HG02759 (cell line): ENCODE measurements at regions not wholly inside any gene's neighbourhood (a gene's known extent, or its start where the extent isn't known, plus 50 kb on each side); places are given as distances from the start of the nearest gene placed in this dataset.
A peak's percentile ranks its signal among the peaks of the same experiment; 100 is the strongest.

Source experiments
- ATAC-seq: cut with Tn5 transposase; IDR thresholded peaks from one replicate; pipeline ENCODE4 v1.9.1; 2021; ENCODE audit warnings: mild to moderate bottlenecking, moderate library complexity; ENCODE audit not compliant: unreplicated experiment

DNA sequence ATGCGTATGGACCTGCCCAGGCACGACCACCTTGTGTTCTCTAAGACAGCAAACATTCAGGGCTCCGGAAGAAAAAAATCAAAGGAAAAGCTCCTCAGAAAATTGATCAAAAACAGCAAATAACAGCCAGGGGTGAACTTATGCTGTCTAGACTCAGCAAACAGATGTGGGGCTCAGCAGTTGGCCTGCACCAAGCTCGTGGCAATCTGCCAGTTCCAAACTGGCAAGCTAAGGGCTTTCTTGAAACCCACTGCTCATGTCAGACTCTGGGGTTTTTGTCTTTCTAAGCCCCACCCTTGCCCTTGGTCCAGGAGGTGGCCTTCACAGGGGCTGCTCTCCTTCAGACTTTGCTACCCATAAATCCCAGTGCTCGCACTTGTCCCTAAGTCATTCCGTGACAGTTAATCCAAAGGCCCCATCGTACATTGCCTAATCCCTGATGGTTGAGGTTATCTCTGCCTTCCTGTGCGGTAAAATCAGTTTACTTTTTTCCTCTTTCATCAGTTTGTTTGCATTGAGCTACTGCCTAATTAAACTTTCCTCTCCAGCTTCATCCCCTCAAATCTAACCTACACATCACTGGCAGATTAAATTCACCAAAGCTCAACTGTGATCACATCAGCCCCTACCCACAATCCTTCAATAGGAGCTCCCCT is 408.0 kb downstream of the LRATD1 start:
- no peak for ATAC-seq

DNA sequence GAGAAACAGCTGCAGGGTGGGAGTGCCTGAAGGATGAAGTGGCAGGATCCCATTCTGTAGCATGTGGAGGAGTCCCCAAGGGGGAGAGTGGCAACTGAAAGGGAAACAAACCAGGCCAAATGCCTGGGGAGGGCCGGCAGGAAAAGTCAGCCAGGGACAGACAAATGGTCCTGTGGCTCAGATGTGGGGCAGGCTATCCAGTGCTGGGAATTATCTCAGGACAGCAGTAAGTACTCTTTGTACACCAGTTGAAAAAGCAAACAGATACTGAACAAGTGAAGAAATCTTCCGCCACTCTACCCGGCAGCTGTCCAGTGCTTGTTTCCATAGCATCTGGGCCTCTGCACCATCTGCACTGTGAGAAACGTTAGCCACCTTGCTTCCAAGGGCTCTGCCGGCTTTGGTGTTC is 408.9 kb downstream of the LRATD1 start:
- ATAC-seq, result no peak

DNA sequence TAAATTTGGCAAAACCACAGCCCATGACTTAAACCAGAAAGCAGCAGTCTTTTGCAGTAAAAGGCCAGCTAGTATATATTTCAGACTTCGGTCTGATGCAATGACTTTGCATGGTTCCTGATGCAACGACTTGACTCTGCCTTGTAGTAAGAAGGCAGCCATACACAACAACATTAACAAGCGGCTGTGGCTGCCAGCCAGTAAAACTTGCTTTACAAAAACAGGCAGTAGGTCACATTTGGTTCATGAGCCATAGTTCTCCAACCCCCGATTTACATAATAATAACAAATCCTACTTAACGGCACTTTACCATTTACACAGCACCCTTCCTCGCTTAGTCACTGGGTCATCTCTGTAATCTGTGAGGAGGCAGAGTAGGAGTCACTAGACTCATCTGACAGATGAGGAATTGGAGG is 410.3 kb downstream of the LRATD1 start:
- ATAC-seq, result no peak

DNA sequence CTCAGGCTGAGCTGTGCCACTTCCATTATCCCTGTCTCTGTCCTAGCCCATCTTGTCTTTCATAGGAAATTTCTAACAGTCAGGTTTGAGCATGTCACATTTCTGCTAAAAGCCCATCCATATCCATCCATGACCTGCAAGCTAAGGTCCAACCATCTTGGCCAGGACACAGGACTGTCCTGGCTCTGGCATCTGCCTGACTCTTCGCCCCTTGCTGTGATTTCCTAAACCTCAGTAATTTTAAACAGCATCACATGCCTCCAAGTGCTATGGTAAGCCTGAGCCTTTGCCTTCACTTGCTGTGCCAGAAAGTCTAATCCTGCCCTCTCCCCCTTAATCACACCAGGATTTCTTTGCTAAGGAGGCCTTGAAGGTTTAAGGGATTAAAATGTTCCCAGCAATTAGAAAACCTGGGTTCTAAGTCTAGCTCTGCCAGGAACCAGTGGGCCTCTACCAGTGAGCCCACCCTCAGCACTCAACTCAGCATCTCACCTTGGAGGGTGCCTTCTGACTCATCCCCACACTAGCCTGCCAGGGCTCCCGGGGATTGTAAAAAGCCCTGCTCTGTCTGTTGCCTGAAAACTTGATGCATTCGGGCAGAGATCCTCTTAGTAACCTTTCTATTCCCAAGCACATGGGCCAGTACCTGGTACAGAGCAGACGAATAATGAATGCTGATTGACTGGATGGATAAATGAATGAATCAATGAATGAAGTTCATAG is 411.0 kb downstream of the LRATD1 start:
- no peak for ATAC-seq

DNA sequence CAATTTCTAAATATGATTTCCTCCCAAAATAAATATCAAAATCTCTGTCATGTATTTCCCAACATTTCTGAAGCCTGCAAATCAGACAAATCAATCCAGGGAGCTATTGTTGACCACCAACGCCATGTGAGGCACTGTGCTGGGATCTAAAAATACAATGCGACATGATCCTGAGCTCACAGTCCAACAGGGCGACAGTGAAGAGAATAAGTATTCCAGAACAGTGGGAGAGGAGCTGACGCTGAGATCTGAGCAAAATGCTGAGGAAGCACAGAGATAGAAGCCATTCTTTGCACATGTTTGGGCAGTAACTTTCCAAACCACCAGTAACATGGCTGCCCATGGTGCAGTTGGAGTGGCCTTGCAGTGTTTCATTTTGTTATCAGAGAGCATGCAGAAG is 412.5 kb downstream of the LRATD1 start:
- no peak for ATAC-seq

DNA sequence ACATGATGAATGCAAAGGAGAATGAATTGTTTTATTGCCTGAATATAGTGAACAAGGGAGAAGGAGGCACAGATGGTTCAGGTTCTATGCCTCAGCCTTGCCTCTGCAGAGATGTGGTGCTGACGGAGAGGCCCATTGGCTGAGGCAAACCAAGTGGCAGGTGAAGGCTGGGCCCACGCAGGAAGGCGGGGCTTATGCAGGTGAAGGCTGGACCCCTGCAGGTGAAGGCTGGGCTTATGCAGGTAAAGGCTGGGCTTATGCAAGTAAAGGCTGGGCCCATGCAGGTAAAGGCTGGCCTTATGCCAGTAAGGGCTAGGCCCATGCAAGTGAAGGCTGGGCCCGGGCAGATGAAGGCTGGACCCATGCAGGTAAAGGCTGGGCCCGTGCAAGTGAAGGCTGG is 414.7 kb downstream of the LRATD1 start:
- ATAC-seq, result no peak

DNA sequence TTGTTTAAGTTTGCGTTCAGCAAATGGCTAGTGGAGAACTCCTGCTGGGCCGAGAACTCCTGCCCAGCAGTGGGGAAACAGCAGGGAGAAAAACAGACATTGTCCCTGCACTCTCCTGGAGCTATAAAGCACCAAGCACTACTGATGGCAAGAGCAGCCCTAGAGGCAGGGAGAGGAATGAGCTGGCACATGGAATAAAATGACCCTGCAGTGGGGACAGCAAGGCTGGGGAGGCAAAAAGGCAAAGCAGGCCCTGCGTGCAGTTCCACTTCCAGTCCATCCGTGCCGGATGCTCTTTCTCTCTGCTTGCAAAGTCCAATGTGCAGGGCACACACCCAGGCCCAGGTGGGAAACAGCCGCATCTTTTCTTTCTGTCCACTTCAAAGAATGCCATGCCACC is 415.5 kb downstream of the LRATD1 start:
- ATAC-seq, result no peak

DNA sequence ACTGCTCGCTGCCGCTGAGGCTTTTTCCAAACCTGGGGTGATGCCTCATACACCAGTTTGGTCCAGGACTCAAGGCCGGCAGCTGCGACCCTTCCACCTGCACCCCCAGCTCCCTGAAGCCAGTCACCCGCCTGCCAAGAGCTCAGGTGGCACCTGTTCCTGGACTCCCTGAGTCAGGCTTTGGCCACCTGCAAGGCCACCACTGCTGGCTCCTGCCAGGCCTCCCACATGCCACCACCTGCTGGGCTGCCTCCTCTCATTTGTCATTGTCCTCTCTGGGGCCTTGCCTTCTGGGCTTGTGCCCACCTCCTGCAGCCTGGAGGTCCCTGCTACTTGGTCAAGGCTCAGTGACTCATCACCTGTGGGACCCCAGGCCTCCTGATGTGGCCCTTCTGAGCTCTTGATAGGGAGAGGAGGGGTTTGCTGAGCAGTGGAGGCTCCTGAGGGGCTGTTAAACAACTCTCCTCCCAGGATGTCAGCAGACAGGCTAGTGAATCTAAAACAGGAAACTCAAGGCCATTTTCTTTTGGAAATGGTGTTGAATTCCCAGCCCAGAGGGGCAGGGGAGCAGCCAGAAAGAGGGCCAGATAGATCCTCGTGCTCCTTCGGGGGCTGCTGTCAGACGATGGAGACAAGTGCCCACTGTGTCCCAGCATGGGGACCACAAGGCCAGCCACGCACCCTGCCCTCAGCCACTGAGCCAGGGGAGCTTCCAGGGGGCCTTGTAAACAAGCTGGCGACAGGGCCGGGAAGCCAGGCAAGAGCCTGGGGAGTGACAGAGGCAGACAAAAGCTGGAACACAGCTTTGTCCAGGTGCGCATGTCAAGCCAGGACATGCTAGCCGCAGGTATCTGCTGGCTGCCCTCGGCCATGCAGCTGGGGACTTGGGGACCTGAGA is 416.8 kb downstream of the LRATD1 start:
- ATAC-seq, result no peak

DNA sequence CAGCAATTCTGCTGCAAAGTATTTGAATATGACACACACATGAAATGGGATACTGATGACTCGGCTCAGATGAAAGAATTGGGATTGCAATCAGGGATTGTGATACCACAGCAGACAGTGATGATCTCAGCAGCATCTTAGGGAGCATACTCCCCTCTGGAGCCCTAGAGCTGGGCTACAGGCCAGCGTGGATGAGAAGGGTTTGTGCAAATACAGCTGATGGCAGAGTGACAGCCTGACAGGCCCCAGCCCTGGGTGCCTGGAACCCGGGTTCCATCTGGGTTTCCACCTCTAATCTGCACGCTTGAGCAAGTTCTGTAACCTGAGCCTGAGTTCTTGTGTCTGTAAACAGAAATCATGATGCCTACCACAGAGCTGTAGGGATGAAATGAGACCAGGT is 418.0 kb downstream of the LRATD1 start:
- no peak for ATAC-seq

DNA sequence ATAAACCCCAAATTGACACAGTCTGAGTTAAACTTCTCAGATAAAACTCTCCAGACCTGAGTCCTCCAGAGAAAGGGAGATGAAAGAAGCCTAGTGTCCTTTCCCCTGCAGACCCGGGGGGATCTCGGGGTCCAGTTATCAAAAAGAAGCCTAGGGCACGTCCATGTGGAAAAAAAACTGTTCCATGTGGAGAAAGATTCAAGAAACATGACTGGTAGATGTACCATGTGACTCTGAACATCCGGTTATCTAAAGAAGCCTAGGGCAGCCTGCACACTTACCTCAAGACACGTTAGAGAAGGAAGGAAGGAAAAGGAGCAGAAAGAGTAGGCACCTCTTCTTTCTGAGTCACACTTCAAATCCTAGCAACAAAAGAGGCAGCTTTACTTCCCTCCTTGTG is 421.0 kb downstream of the LRATD1 start:
- ATAC-seq, result no peak

DNA sequence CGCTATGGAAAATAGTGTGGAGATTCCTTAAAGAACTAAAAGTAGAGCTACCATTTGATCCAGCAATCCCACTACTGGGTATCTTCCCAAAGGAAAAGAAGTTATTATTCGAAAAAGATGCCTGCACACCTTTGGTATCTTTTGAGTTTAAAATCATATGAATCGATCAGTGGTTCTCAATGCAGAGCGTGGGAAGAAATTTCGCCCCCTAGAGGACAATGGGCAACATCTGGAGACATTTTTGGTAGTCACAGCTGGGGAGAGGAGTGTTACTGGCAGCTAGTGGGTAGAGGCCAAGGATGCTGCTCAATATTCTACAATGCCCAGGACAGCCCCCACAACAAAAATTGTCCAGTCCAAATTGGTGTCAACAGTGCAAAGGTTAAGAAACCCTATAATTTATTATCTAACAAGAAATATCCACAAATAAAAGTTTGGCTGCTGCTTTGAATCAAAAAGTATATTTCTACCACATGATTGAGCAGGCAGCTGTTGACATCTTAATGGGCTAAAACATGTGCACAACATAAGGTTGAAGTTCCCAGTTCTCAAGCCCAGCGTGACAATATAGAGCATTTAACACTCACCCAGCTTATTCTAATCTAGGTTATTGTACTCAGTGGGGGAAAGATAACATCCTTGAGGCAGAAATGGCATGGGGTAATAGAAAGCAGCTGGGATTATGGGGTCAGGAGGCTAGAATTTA is 425.7 kb downstream of the LRATD1 start:
- peak; percentile 70 for ATAC-seq

DNA sequence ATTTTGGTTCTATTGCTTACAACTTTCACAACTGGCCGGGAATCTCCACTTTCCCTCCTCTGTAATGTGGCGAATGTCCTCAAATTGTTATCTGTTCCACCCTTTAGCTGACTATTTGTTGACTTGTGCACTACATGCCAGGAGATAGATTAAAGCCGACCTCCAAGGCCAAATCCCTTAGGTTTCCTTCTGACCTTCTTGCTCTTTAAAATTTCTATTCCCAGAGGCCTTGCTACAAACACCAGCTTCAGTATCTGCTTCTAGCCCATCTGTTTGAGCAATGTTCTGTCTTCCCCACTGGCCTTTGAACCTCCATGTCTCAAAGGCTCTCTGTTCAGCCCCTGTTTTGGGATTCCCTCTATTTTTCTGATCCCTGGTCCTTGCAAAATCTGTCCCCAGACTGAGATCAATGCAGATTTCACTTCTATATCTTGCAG is 426.2 kb downstream of the LRATD1 start:
- ATAC-seq, result no peak

DNA sequence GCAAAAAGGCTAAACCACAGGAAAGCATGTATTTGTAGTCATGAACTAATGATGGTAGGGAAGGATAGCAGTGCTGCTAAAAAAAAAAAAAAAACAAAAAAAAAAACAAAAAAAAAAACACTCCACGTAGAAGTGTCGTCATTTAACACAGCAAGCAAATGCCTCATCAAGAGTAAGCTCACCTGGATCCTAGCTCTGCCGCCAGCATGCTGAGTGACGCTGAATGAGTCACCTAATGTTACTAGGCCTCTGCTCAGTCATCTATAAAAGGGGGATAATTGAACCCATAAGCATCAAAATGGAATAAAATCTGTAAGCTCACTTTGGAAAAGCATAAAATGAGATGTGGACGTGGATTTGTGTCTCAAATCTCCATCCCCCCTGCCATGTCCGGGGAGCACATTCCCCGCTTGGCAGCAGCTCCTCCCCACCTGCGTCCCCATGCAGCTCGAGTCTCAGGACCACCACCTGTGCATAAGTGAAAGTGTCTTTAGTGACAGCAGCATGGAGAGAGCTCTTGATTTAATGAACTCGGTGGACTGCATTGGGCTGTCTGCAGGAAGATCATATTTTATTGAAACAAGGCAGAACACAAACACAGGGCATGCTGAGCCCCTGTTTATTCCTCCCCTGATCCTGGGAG is 427.5 kb downstream of the LRATD1 start:
- ATAC-seq, result no peak

DNA sequence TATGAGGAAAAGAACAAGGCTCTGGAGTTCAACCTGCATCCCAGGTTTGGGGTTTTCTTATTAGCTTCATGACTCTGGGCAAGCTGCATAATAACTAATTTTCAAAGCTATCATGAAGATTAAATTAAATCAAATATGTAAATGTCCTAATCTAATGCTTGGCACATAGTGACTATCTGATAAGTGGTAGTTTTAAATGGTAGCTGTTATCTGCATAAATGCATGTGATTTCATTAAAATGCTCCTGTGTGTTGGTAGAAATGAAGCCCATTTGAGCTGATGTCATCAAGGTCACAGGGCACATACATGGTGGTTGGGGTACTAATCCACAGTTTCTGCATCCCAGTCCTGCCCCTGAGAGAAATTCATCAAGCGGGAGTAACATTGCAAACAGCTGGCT is 428.8 kb downstream of the LRATD1 start:
- no peak for ATAC-seq

DNA sequence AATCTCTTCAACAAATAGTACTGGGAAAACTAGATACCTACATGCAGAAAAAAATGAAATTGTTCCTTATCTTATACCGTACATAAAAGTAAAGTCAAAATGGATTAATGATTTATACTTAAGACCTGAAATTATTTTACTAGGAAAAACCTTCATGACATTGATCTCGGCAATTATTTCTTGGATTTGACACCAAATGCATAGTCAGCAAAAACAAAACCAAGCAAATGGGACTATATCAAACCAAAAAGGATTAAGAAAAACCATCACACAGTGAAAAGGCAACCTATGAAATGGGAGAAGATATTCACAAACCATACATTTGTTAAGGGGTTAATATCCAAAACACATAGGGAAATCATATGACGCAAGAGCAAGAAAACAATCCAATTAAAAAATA is 433.6 kb downstream of the LRATD1 start:
- ATAC-seq, result no peak

DNA sequence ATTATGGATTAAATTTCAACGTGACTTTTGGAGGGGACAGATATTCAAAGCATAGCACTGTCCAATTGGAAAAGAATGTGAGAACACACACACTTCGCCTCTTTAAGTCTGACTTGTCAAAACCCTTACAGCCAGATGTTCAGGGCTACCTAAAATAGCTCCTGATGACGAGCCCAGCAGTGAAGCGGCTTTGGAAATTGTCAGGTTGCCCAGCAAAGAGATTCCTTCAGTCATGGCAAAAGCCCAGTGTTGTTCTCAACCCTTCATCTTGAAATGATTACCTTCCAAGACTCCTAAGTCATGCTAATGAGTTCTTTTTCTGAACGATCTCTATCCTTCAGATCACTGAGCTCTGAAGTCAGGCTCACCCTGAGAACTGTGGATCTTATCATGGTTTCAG is 436.6 kb downstream of the LRATD1 start:
- ATAC-seq, result no peak

DNA sequence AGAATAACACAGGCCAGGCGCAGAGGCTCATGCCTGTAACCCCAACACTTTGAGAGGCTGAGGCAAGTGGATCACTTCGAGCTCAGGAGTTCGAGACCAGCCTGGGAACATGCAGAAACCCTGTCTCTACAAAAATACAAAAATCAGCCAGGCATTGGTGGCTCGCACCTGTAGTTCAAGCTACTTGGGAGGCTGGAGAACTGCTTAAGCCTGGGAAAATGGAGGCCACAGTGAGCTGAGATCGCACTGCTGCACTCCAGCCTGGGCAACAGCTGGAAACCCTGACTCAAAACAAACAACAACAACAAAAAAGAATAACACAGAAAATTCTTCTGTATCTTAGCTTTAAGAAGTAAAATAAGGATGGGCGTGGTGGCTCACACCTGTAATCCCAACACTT is 440.3 kb downstream of the LRATD1 start:
- ATAC-seq, result no peak

DNA sequence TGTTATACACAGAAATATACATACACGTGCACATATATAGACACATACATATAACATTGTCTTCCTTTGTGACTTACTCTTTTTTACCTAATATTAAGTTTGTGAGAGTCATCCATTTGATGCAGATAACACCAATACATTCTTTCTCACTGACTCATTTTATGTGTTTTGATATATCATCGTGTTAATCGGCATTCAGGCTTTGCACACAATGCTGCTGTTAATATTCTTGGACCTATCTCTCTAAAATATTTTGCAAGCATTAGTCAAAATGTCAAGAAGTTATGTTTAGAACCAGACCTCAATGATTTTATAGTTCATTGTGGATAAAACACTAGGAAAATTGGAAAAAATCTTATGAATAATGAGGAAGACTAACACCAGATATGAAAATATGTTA is 441.1 kb downstream of the LRATD1 start:
- no peak for ATAC-seq

DNA sequence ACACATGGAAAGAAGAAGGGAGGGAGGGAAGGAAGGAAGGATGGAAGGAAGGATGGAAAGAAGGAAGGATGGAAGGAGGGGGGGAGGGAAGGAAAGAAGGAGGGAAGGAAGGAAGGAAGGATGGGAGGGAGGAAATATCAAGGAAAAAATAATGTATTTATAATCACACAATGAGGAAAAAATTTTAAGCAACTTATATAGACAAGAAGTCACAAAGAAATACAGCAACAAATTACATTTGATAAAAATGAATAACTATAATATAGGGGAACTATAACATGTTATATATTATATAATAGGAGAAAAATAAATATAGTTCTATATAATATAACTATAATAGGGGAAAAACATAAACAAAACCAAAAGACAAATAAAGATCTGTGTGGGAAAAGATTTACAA is 441.8 kb downstream of the LRATD1 start:
- ATAC-seq, result no peak
